Right hindlimb (tissue), 1 donor: ENCODE measurements at regions not wholly inside any gene's neighbourhood (a gene's known extent, or its start where the extent isn't known, plus 50 kb on each side); places are given as distances from the start of the nearest gene placed in this dataset.
A peak's percentile ranks its signal among the peaks of the same experiment; 100 is the strongest.

Experiments
- DNase-seq: peaks from one replicate; pipeline ENCODE4 v3.0.0-alpha.2; 2018

DNA sequence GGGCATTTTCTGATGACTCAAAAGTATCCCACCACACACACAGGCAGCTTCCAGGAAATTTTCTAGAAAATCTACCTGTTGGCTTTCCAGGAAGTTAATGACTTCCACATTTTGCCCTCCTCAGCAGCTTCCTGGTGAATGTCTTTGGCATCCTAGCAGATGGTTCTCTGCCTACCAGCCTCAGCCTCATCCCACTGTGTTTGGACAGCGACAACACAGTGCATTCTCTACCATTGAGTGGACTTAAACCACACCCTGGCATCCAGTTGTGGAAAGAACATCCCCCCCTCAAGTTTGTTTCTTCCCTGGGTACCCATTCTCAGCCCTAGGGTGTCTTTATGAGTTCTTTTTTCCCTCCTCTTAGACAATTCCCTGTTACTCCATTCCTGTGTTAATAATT lies 50.8 kb upstream of the GADL1 start:
- no peak for DNase-seq

GRCh38 chr3:30948426-30948825 lies 54.0 kb upstream of the GADL1 start:
- DNase-seq, result no peak

DNA sequence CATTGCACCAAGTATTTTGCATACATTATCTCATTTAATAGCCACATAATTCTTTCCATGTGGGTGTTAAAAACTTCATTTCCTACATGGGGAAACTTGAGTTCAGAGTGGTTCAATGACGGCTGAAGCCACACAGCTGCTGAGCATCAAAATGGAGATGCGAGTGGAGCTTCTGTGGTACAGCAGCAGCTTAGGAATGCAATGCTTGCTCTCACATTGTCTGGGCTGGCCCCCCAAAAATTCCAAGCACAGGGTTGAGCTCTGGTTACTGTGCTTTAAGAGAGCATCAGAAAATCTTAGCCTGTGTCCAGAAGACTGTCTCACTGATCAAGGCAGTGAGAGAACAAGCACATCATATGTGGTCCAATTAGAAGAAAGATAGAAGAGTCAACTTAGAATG lies 57.4 kb upstream of the GADL1 start:
- DNase-seq, result no peak

- no peak for DNase-seq
Measured at GRCh38 chr3:30952786-30953185, 58.3 kb upstream of the GADL1 start.

GRCh38 chr3:30954426-30954825 lies 60.0 kb upstream of the GADL1 start:
- no peak for DNase-seq

GRCh38 chr3:30962084-30962483 lies 67.6 kb upstream of the GADL1 start:
- no peak for DNase-seq

DNA sequence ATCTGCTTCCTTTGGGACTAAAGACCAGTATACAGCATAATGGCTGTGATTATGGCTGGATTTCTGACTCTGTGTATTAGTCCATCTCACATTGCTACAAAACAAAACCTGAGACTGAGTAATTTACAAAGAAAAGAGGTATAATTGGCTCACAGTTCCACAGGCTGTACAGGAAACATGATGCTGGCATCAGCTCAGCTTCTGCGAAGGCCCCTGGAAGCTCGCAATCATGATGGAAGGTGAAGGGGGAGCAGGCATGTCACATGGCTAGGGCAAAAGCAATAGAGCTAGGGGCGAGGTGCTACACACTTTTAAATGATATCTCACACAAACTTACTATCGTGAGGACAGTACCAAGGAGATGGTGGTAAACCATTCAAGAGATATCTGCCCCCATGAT lies 68.0 kb upstream of the GADL1 start:
- DNase-seq, result no peak

DNA sequence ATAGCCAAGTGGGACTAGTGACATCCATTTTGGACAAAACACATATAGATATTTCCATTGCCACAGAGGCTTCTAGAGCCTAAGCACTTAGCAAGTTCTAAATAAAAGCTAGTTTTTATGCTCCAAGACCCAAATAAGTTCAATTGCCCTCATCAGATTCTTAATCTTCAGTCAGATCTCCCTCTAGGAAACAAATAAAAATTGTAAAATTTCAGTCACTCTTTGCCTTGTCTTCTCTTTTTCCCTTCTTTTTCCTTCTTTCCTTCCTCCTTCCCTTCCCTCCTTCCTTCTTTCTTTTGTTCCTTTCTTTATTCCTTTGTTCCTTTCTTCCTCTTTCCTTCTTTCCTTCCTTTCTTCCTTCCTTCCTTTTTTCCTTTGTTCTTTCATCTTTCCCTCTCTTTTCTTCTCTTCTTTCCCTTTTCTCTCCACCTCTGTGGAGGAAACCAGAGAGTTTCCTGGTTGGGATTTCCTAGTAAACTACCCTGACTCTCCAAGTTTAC lies 68.8 kb upstream of the GADL1 start:
- DNase-seq, result no peak

GRCh38 chr3:30964612-30965011 lies 70.2 kb upstream of the GADL1 start:
- no peak for DNase-seq

- no peak for DNase-seq
Measured at GRCh38 chr3:30966896-30967295, 72.4 kb upstream of the GADL1 start.

DNA sequence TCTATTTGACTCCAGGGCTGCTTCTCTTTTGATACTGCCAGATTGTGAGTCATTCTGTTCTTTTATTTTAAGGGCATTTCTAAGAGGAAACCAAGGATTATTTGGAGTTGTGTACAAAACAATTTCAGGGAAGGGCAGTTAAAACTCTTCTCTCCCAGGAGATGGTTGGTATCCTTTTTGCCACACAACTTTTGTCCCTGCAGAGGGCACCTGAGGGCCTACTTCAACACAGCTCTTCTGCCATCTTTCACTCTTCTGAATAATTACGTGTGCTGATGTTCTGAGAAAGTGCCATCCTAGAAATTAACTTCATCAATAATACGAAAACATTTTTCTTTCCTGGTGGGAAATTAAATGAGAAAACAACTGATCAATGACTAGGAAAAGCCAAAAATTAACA lies 75.7 kb upstream of the GADL1 start:
- no peak for DNase-seq

GRCh38 chr3:30972449-30972848 lies 78.0 kb upstream of the GADL1 start:
- no peak for DNase-seq

DNA sequence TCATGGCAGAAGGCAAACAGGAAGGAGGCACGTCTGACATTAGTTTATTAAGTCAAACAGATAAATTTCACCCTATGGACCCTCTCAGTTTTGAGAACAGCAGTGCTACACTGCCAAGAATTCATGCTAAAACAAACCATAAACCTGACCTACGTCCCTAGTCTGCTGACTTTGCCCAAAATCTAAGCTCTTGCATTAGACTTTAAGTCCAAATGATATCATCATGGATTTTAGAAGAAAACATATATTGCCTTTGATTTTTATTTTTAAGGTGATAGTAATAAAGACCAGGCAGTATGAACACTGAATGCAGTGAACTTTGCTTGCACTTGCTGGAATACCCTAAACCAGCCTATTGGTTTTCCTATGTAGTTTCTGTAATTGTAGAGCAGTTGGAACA lies 79.6 kb upstream of the GADL1 start:
- DNase-seq, result no peak

DNA sequence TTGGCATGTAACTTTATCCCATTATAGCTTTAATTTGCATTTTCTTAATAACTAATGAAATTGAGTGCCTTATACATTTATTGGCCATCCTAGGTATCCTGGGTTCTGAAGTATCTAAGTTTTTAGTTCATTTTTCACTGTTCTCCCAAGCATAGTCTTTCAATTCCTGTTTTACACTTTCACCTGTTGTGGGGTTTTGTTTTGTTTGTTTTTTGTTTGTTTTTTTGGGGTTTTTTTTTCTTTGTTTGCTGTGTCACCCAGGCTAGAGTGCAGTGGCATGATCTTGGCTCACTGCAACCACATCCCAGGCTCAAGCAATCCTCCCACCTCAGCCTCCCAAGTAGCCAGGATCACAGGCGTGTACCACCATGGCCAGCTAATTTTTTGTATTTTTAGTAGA lies 83.1 kb upstream of the GADL1 start:
- no peak for DNase-seq

DNA sequence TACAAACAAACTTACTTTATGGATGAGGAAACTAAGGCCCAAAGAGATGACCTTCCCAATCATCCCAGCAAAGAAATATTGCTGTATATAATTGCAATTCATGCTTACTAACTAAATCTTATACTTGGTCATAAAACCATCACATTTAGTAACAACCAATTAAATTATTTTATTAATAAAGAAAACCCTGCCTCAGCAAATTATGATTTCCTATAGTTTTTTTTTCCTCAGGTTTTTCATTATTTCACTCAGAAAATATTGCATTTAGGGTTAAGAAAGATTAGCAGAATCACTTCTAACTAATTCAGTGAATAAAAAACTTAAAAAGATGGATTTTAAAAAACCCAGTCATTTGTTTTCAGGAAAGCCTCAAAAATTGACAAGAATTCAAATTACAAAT lies 86.5 kb upstream of the GADL1 start:
- no peak for DNase-seq

DNA sequence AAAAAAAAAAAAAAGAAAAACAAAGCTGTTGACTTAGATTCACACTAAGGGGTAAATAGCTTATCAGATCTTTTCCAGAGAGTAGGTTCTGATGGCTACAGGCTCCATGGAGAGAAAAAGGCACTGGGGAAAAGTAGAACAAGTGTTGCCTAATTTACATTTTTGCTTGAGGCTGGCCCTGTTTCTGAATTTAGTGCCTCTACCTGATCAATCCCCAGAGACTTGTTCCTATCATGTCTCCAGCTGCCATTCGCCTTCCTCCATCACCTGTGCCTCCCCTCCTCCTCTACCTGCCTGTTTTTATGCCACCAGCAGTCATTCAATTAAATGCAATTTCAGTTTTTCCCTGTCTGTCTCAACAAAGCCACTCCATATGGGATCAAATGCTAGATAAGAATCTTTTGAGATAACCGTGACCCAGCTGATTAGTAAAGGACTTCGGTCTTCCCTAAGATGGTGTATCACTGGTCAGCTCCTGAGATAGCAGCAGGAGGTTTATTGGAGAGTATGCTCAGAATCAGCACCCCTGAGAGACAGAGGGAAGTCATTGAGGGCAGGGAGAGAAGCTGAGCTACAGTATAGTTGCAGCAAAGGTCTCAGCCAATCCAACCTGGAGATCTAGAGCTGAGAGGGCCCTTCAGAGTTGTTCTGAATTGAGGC lies 88.1 kb upstream of the GADL1 start:
- no peak for DNase-seq

DNA sequence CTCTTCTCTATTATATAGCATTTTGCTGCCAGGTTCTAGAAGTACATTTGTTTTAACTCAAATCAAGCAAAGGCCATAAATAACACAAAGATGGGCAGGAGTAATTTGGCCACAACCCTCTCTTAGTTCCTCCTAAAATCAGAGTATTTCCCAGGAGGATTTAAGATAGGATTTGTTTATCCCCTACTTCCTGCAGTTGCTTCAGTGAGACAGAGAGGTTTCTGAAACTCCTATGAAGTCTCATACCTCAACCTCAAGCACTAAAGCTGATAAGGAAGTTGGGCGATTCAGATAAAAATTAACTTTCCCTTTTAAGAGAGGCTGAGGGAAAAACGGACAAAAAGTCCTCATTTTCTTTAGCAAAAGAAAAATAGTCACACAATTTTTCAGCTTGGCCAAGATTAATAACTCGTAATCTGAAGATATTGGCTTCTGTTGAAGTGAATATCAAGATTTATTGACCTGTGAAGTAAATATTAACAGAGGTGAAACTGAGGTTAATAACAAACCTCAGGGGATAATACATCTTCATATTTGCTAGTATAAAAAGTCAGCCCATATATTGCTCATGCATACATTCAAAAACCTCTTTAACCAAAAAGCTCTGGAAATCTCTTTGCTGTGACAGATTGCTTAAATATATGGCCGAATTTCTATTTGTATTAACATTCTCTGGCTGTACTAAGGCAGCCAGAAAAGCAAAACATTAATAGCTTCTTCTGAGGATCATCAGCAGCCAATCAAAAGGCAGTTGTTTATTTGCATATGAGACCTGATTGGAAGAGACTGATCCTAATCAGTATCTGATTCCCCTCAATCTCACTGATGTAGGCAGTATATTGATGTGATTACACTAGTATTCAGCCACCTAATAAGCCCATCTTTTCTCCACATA lies 90.6 kb upstream of the GADL1 start:
- no peak for DNase-seq

DNA sequence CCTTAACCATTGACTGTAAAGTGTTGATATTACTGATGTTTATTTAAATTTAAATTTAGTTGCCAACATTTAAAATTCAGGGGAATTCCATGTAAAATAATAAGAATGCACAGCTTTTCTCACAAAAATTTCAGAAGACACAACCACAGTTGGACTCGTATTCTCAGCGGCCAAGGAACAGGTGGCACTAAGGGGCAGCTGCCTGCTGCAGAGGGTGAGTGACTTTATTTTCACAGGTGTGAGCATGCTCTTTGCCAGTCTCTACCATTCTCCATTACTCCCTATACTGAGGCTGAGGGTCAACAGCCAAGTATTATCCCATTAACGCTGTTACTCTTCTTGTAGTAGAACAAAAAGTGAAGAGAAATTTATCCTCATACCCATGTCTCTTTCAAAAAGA lies 92.1 kb upstream of the GADL1 start:
- no peak for DNase-seq

GRCh38 chr3:30988769-30989168 lies 94.3 kb upstream of the GADL1 start:
- DNase-seq, result no peak

GRCh38 chr3:30989276-30990030 lies 95.0 kb upstream of the GADL1 start:
- no peak for DNase-seq

DNA sequence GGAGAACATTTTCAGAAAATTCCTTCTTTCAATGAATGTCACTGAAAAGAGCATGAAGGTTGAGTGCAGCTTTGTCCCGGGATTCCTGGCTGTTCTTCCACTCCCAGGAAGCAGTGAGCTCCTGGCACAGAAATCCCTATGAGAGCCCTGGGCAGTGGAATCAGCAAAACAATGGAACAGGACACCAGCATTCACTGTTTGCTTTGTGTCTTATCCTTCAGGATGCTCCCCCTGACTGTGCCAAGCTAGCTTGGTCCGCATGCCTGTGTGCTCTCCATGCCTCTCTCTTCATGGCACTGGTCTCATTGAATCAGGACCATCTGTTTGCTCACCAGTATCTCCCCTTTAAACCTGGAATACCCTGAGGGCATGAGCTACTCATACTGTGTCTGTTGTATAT lies 102.0 kb upstream of the GADL1 start:
- no peak for DNase-seq

DNA sequence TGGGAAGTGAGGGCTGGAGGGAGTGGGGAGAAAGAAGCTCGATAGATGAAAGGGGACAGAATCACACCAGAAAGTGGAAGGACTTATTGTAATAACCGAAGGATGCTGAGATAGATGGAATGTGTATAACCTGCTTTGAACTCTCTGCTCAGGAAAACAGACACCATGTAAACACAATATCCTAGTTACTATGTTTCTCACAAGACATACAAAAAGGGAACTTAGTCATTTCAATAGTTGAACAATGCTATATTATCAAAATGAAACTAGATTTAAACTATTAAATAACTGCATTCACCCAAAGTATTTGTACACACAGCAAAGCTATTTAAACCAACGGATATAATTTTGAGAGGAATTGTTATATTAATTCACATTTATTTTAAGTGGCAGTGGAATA lies 108.3 kb upstream of the GADL1 start:
- no peak for DNase-seq

GRCh38 chr3:31004025-31004678 lies 109.7 kb upstream of the GADL1 start:
- DNase-seq, result peak; percentile 53
